LoVo (cell line): ENCODE measurements at regions not wholly inside any gene's neighbourhood (a gene's known extent, or its start where the extent isn't known, plus 50 kb on each side); places are given as distances from the start of the nearest gene placed in this dataset.

ENCODE experiments used
- DNase-seq: peaks from one replicate; pipeline ENCODE4 v3.0.0-alpha.2; 2016; ENCODE audit warnings: low spot score

DNA sequence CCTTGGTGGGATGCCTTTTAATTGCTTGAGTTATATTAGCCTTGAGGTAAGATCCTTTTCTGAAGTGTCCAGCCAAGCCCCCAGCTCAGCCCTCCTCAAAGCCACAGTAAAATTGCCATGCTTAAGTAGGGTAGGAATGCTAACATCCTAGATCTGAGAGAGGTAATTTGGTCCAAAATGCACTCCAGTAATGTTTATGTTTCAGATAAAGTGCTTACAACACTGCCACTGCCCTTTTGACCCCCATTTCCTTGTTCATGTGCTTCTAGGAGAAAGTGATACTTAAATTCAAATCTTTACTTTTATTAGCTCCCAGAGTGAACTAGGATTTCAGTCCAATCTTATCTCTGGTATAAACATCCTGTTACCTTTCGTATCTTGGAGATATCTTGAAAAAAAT, 318.0 kb downstream of the BMP2 start:
- no peak for DNase-seq

DNA sequence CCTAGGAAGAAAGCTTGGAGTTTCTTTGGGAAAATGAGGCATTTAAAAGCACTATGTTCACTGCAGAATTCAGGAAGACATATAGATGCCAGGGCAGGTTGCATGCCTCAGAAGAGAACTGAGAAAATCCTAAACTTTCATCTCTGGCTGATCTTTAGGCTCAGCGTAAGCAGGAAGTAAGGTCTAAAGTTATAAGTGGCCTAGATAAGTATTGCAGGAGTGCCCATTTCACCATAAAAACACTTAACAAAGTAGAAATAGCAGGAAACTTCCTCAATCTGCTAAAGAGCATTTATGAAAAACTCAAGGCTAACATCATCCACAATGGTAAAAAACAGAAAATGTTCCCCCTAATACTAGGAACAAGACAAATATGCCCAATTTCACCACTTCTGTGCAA, 320.3 kb downstream of the BMP2 start:
- no peak for DNase-seq

DNA sequence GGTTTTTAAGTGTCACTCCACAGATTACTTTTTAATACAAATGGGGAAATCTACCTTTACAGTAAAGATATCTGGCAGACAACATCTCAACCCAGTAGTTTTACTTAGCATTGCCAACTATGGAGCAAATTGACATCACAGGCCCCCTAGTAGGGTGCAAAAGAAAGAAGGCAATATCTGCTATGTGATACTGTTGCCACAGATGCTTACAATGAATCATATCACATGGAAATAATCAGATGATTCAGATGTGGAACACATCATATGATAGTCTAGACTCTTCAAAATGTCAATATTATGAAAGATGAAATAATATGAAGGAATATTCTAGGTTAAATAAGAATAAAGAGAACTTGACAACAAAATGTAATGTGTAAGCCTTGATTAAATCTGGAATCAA, 322.5 kb downstream of the BMP2 start:
- DNase-seq, result no peak

DNA sequence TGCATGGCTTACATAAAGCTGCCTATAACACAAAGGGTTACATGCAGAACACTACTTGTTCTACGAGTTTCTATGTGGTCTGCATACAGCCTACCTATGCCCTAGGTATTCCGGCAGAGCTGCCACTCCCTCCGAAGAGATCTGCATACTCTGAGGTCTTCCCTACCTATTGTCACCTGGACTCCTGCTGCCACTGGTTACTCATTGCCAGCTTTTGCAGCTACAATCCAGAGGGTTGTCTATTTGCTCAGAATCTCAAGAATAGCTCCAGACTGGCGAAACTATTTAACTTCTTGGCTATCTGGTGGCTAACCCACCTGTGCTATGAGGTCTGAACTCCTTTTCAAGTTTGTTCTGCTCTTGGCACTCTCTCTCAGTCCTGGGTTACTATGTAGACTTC, 323.3 kb downstream of the BMP2 start:
- DNase-seq, result no peak

DNA sequence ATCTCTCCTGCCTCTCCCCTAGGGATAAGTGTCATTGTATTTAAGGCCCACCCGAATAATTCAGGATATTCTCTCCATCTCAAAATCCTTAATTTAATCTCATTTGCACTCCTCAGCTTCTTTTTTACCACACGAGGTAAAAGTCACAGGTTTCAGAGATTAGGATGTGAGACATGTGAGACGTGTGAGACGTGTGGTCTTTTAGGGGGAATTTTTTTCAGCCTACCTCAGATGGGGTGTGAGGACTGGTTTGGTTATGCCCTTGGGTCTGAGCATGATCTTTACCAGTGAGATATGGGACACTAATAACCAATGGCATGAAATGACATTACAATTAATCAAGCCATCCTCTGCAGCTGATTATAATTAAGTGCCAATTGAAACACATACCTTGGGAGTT, 324.2 kb downstream of the BMP2 start:
- DNase-seq, result no peak

GRCh38 chr20:7094438-7094997, 327.0 kb downstream of the BMP2 start:
- peak; percentile 23 for DNase-seq

GRCh38 chr20:7106910-7107309, 339.4 kb downstream of the BMP2 start:
- no peak for DNase-seq

GRCh38 chr20:7108929-7109328, 341.4 kb downstream of the BMP2 start:
- no peak for DNase-seq

GRCh38 chr20:7113577-7114466, 346.3 kb downstream of the BMP2 start:
- no peak for DNase-seq

- DNase-seq, result no peak
Observed at GRCh38 chr20:7123457-7123856, 356.0 kb downstream of the BMP2 start.

- DNase-seq, result no peak
Observed at GRCh38 chr20:7124120-7124519, 356.6 kb downstream of the BMP2 start.

- DNase-seq, result no peak
Observed at GRCh38 chr20:7136886-7137285, 369.4 kb downstream of the BMP2 start.

DNA sequence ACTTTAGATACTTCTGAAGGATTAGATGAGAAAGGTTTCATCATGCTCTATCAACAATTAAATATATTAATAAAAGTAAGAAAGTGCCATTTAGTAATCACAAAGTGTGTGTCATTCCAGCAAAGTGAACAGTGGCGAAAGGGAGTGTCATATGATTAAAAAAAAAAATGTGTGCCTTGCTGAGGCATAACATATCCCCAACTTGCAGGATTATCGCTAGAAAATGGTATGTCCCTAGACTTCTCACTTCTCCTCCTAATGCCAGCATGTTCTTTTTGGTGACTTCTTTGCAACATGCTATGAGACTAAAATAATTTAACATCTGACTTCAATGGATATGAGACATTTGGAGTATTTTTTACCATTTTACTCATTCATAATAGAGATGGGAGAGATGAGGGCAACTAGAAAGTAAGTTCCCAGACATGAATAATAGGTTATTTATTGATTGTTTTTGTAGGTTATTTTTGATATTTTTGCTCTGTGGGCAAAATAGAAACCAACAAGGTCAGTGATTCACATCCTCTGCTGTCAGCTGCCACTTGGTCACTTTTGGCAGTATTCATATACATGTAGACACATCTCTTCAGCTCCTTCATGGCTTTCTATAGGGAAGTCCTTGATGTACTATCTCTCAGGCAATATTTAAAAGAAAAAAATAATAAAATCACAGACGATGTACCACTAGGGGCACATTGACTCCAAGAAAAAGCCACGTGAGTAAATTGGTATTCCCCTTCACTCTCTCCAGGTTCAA, 370.1 kb downstream of the BMP2 start:
- no peak for DNase-seq

- DNase-seq, result no peak
Observed at GRCh38 chr20:7144464-7144863, 377.0 kb downstream of the BMP2 start.

GRCh38 chr20:7146552-7147219, 379.2 kb downstream of the BMP2 start:
- DNase-seq, result no peak

GRCh38 chr20:7147220-7147601, 379.7 kb downstream of the BMP2 start:
- DNase-seq, result no peak

- no peak for DNase-seq
Observed at GRCh38 chr20:7151676-7152470, 384.4 kb downstream of the BMP2 start.

- DNase-seq, result no peak
Observed at GRCh38 chr20:7155282-7155681, 387.8 kb downstream of the BMP2 start.

GRCh38 chr20:7155794-7156193, 388.3 kb downstream of the BMP2 start:
- DNase-seq, result no peak

DNA sequence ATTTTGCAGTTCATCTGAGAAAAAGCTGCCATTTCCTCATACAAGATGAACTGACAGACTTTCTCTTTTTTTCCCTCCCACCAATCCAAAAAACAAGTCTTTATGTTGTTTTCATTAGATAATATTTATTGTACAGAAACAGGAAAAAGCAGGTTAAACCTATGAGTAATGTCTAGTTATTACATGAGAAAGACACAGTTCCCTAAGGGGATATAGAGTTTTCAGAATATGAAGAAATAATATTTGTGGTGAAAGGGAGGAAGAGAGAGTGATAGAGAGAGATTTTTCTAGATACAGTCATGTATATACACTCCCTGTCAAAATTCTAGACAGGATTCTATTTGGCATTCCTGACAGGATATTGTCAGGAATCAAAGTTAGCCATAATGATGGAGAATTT, 392.4 kb downstream of the BMP2 start:
- DNase-seq, result no peak

GRCh38 chr20:7161690-7162089, 394.2 kb downstream of the BMP2 start:
- DNase-seq, result no peak

DNA sequence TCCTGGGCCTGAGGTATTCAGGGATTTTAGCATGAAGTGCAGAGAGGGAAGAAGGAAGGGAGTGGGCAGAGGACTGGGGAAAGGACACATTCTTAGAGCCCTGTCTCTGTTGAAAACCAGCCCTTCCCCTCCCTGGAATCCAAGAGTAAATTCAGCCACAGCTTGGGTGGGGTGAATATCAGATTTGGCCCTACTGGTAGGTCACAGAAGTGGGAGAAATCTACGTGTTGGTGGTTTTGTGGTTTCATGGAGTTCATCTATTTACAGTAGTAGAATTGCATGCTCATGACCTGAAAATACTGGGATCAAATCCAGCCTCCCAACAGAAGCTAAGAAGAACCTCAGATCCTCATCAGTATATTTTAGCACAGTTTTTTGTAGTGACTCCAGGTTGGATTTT, 404.4 kb downstream of the BMP2 start:
- DNase-seq, result peak; percentile 4
